Umbilical cord (tissue), 1 donor: ENCODE measurements at regions not wholly inside any gene's neighbourhood (a gene's known extent, or its start where the extent isn't known, plus 50 kb on each side); places are given as distances from the start of the nearest gene placed in this dataset.
"Not testable (repeated sequence)": the region's sequence is repeated elsewhere in the genome, so short reads cannot be mapped to it uniquely, and the experiment has no call there.

ENCODE experiments used
- DNase-seq: peaks from one replicate; pipeline ENCODE4 v3.0.0-alpha.2; 2015; ENCODE audit warnings: low spot score

DNA sequence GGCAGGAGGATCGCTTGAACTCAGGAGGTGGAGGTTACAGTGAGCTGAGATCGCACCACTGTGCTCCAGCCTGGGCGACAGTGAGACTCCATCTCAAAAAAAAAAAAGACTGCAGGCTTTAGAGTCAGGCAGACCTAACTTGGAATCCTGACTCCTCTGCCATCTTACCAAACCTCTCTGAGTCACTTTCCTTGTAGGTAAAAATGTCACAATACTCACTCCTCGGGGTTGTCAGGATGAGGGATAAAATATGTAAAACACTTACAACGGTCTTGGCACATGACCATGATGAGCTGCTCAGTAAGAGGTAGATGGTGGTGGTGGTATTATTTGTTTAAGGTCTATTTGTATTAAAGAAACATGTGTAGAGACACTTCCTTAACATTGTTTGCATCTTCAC is 154.1 kb upstream of the PDE1C start:
- DNase-seq, result no peak

DNA sequence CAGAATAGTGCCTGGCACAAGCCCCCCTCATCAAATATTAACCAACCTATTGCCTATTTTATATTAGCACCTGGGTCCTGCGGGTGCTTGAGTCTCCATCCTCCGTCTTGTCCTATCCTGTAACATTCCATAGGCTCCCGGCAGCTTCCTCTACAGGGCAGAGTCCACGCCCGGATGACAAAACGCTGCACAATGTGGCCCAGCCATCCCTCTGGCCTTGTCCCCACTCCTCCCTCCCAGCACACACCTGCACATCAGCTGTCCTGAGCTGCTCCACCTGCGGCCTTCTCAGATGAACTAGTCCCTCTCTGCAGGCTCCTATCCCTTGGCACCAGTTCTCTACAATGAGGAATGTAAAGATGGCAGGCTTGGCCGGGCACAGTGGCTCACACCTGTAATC is 153.5 kb upstream of the PDE1C start:
- DNase-seq, result no peak

DNA sequence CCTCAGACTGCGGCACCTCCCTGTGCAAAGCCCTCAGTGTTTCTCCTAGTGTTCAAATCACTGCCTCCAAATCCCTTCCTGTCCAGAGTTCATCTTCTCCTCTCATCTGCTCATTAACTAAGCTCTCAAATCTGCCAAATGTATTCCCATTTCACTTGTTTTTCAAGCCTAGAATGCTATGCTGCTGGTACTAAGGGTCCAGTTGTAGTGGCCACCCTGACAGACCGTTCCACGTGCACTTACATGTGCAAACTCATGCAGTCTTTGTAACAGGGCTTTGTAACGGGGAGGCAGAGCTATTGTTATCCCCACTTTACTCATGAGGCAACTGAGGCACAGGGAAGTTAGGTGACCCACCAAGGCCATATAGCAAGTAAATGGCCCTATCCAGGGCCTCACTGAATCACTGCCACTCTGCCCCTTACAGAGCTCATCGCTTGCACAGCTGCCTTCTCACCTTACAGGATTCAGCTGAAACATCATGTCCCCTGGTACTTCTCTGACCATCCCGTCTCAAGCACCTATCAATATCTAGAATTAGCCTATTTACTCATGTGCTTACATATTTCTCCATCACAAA is 153.0 kb upstream of the PDE1C start:
- DNase-seq, result no peak

DNA sequence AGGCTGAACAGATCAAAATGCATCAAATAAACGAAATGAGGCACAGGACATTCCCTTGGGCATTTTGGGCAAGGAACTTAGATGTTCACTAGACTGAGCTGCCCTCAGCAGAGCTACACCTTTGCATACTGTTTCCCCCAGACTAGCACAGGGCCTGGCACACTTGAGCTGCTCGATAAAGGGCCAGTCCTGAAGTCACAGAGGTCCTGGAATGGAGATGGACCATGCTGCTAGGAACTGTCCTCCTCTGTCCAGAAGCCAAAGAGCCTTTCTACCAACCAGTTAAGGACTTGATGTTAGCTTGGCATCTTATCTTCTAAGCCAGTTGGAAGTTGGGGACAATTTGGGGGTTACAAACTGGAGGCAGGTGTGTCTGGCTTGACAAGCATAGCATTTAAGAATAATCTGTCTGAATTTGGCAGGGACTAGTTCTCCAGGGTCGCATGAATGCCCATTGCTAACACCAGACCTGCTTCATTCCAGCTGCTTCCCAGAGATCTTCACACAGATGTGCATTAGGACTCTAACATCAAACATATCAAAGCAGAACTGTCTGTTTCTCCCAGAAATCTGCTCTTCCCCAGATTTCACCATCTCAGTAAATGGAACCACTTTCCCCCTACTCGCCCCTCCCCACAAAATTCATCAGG is 152.2 kb upstream of the PDE1C start:
- DNase-seq, result no peak

DNA sequence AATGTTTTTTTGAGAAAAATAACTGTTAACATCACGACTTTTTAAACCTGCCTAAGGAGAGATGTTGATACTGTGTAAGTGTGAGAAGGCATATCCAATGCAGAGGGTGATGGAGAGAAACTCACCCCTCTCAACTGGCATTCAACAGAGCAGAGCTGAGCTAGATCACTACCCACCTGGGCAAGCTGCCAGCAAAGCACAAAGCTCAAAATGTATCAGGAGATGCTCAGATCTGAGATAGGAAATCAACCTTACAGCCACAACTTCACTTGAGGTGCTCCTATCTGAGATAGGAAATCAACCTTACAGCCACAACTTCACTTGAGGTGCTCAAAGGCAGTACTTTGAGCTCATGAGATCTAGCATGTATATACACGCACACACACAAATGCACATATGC is 151.5 kb upstream of the PDE1C start:
- DNase-seq, result no peak

DNA sequence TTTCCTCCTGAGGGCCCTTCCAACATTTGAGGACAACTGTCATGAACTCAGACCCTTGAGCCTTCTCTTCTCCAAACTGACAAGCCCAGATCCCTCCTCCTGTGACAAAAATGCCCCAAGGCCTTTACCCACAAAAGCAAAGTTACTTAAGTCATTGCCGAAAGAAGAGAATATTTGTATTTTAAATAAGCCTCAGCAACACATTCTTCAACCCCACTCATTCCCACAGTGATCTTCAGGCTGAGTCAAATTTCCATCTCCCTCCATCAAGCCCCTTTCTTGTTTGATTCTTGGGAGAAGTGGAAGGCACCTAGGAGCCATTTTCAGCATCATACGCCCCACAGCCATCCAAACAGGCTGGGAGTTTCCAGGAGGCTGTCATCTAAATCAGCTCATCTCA is 150.8 kb upstream of the PDE1C start:
- DNase-seq, result no peak

DNA sequence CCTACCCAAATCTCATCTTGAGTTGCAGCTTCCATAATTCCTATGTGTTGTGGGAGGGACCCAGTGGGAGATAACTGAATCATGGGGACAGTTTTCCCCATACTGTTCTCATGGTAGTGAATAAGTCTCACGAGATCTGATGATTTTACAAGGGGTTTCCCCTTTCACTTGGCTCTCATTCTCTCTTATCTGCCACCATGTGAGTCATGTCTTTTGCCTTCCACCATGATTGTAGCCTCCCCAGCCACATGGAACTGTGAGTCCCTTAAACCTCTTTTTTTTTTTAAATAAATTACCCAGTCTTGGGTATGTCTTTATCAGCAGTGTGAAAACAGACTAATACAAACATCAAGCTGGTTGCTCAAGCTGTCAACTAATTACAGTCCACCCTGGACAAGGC is 149.6 kb upstream of the PDE1C start:
- DNase-seq, result not testable (repeated sequence)

DNA sequence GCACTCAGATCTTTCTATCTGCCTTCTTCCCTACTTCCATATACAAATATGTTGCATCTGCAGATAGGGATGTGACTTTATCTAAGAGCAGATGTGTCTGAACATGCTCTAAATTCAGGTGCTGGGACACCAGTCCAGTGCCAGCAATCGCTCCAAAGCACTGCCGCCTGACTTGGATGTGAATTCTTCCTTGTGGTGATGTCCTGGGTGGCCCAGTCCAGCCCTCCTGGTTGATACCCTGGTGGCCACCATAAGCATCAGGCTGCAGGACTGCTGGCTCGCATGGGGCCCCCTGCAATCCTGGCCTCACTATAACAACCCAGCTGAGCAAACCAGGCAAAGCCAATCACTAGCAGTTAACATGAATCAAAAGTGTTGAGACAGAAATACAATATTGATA is 149.2 kb upstream of the PDE1C start:
- DNase-seq, result no peak

DNA sequence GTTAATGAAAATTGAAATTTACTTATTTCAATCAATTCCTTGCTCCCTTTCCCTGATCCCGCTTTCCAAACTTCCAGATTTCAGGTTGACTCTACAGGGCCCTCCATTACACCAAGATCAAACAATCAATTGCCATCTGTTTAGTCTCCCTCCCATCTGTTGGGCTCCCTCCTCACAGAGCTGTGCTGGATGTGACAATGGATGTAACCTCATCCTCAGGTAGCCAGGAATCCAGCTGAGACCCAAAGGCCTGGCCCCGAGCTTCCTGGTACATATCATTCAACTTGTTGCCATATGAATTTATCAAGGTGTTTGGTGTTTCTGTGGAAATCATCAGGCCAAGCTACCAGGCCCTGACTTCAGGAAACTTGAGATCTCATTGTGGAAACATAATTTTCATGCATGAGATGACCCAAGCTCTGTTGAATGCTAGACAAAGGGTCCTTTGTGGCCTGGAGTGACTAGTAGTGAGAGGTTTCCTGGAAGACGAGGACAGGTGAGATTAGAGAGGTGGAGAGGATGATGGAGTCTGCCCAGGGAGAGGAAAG is 148.6 kb upstream of the PDE1C start:
- DNase-seq, result no peak

DNA sequence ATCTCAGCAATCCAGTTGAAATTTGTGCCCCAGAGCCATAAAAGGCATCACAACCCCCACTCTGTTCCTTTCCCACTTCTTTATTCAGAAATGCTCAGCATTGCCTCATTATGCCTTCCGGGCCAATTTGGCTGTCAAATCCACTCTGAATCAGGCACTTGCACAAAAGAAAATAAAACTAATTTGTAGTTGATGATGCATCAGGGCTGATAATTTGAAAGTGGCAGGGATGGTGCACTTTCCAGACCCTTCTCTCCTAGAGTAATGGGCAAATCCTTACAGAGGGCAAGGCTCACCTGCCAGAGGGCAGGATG is 147.9 kb upstream of the PDE1C start:
- DNase-seq, result no peak

DNA sequence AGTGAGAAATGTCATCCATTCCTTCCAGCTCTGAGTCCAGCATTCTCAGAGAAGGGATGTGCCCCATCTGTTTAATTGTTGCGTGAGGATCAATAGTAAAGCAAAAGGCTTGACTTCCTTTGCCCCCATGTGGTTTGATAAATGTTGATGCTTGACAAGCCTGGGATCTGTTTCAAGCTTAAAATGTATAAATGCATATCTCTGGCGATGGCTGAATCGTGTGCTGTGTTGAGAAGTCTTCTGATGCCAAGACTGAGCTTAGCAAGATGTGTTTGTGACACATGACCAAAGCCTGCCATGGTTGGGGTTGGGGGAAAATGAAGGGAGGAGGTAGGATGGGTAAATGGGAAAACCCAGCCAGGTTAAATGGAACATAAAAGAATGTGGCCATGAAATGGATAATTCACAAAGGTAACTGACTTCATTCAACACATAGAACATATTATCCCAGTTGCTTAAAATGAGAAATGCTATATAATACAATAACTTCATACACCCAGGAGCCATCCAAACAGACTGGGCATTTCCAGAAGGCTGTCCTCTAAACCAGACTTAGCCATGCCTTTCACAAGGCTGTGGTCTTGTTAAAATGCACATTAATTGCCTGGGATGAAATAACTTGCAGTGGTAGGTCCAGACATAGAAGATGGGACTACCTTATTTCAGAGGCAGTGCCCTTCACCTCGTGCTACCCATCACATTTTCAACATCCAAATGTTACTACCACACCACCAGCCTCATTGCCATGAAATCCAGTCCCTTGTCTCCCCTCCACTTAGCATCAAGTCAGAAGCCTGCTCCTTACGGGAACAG is 147.3 kb upstream of the PDE1C start:
- no peak for DNase-seq

DNA sequence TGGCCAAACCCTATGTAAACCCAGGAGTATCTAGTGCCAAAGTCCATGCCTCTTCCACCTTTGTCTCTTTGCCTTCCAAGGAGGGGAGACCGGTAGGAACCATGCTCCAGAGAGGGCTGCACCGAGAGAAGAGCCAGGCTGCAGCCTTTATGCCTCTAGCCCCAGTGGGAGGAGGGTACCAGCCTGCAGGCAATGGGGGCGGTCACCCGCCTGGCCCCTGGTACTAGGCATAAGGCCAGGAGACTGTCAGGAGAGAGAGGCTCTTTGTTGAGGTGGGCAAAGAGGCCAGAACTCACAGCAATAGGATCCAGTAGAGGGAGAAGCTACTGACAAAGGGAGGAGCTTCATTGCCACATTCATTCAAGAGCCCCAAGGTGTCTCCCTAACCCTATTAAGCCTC is 146.6 kb upstream of the PDE1C start:
- DNase-seq, result no peak

DNA sequence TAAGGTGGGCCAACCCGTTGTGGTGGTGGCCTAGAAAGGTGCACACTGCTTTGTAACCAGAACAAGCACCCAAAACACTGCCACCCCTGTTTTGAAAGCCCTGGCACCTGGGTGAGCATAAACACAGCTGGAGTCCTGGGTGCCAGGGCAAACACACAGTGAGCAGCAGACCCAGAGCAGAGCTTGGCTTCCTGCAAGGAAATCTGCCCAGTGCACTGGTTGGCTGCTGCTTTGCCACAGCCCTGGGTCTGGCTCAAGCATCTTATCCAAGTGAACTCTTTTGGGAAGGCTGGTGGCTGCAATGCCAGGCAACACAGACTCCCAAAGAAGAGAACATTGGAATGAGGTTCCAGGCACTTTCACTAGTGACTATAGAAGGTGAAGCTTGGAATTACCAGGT is 145.5 kb upstream of the PDE1C start:
- no peak for DNase-seq

DNA sequence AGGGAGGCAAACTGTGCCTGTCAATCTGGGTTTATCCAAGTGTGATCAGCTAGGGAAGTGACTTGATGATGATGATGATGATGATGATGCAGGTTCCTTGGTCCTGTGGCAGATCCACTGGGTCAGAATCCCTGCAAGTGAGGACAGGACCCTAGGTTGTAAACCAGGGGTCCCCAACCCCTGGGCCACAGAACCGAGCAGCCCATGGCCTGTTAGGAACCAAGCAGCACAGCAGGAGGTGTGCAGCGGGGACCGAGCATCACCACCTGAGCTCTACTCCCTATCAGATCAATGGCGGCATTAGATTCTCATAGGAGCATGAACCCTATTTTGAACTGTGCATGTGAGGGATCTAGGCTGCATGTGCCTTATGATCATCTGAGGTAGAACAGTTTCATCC is 144.7 kb upstream of the PDE1C start:
- DNase-seq, result no peak

DNA sequence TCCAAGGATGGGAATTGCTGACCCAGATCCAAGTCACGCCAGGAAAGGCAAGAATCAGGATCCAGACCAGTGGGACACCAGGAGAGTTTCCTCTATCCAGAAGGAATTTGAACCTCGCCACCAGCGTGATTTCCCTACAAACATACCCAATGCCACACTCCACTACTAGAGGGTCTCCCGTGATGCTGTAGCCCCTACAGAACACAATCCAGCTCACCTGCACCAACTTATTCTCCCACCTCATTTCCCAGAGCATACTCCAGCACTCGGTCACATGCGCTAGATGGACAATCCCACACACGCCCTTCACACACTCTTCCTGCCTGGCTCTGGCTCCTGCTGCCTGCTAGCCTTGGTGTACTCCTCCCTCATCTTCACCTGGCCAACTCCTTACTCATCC is 142.1 kb upstream of the PDE1C start:
- DNase-seq, result no peak

DNA sequence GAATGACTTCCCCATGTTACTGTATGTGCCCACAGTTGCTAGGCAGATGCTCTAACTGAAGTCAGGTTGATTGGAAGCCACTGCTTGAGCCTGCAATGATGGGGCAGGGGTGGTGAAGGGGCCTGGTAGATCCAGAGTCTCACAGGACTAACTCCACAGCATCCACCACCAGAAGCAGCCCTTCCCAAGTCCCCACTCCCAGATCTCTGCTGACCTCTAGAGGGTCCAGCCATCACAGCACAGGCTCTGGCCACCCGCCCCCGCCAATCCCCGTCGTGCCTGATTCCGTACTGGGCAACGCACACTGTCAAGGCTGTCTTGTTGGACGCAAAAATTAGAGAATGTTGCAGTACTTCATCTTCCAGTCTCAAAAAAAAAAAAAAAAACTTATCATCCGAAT is 136.8 kb upstream of the PDE1C start:
- DNase-seq, result no peak

DNA sequence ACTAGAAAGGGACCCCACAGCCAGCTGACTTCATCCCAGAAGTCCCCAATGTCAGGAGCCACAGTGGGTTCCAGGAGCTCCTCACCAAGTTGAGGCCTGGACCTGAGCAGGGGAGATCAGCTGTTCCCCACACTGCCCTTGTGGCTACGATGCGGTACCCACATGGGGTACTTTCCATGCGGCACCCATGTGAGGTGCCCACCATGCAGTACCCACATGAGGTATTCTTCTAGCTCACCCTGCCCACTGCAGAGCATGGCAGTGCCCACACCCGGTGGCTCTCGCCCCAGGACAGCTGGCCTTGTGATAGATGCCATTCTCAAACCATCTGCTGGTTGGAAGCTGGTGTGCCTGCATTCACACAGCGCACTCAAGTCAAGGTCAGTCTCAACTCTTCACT is 136.3 kb upstream of the PDE1C start:
- DNase-seq, result no peak

DNA sequence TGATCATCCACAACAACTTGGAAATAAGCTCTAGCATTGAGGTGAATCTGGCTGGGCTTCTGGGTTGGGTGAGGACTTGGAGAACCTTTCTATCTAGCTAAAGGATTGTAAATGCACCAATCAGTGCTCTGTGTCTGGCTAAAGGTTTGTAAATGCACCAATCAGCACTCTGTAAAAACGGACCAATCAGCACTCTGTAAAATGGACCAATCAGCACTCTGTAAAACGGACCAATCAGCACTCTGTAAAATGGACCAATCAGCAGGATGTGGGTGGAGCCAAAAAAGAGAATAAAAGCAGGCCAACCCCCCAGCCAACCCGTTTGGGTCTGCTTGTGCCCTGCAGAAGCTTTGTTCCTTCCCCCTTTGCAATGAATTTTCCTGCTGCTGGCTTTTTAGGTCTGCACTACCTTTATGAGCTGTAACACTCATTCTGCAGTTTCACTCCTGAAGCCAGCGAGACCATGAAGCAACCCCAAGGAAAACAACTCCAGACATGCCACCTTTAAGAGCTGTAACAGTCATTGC is 135.2 kb upstream of the PDE1C start:
- not testable (repeated sequence) for DNase-seq

DNA sequence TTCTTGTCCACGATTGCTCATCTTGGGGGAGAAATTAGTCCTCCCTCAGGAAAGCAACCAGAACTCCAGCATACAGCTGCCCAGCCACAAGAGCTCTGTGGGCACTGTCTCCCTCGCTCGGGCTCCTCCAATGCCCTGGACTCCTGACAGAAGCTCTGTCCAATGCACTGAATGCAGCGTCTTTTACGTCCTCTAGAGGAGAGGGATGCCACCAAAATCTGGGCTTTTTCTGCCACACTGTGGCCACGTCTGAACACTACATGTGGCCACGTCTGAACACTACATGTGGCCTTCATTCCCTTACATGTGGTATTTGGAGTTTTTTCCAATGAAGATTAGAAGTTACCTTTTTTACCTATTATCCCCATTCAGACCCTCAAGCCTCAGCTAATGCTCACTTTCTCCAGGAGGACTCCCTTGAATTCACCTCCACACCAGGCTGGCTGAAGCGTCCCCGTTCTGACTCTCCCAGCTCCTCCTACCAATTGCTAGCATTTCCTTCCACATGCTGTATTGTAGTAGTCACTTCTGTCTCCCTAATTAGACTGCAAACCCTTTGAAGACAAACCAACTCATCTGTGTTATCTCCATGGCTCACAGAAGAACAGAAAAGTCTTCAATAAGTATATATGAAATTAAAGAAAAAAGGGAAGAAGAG is 134.3 kb upstream of the PDE1C start:
- peak; percentile 84 for DNase-seq

DNA sequence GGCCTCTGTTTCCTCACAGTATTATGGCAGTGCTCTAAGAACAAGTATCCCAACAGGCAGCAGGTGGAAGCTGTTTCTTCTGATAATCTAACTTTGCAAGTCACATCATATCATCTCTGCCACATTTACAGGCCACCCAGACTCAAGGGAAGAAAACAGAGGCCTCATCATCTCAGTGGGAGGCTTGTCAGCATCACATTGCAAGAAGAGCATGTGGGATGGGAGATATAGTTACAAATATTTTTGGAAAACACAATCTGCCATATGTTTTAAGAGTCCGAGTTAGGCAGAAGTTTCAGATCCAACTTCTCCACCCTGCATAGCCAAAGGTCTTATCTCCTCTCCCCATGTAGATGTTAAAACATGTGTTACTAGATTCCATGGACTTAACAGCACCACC is 130.4 kb upstream of the PDE1C start:
- DNase-seq, result no peak

DNA sequence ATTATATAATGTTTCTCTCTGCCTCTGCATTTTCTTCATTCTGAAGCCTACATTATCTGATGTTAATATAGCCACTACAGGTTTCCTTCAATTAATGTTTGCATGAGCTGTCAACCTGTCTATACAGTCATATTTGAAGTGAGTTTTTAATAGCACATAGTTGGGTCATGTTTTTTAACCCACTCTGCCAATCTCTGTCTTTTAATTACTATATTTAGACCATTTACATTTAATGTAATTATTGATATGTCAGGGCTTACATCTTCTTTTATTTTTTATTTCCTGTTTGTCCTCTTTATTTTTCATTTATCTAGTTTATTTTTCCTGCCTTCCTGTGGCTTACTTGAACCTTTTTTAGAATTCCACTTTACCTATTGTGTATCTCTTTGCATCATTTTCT is 124.3 kb upstream of the PDE1C start:
- no peak for DNase-seq

DNA sequence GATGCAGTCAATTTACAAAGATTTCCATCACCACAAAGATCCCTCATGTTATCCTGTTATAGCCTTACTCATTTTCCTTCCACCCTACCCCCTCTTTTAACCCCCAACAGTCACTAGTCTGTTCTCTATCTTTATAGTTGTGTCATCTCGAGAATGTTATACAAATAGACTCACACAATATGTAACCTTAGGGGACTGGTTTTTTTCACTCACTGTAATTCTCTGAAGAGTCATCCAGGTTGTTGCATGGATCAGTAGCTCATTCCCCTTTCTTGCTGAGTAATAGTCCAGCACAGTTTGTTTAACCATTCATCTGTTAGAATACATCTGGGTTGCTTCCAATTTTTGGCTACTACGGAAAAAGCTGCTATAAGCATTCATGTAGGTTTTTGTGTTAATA is 121.1 kb upstream of the PDE1C start:
- DNase-seq, result no peak
